Keratinocyte (primary cell): ENCODE measurements at regions not wholly inside any gene's neighbourhood (a gene's known extent, or its start where the extent isn't known, plus 50 kb on each side); places are given as distances from the start of the nearest gene placed in this dataset.

ENCODE experiments used
- DNase-seq: peaks from one replicate; pipeline ENCODE4 v3.0.0-alpha.2; 2011; ENCODE audit warnings: low read depth, missing footprints, low spot score
- FAIRE-seq: peaks from 2 replicates; lab custom pipeline; 2011; peaks lifted over from hg19 to GRCh38; lab: Jason Lieb, UNC
- H2AFZ ChIP-seq: 2 replicates; pipeline ENCODE4 v1.6.0; 2012; ENCODE audit warnings: low read length, control low read depth, inconsistent platforms; ENCODE audit not compliant: control insufficient read depth
- H3K27ac ChIP-seq: 2 replicates; pipeline ENCODE4 v1.5.1; 2011; ENCODE audit warnings: low read length; ENCODE audit not compliant: control insufficient read depth, insufficient read depth
- H3K27me3 ChIP-seq: 3 replicates; pipeline ENCODE4 v1.6.0; 2011; ENCODE audit warnings: low read length; ENCODE audit not compliant: control insufficient read depth, insufficient read depth; ENCODE audit errors: extremely low read depth
- H3K36me3 ChIP-seq, 2 experiments: 2 replicates in 1 of 2; 3 replicates in 1 of 2; pipeline ENCODE4 v1.5.1; 2011; ENCODE audit warnings: low read length in 2 of 2, mild to moderate bottlenecking in 1 of 2; ENCODE audit not compliant: control insufficient read depth in 2 of 2, insufficient read depth in 2 of 2; ENCODE audit errors: extremely low read depth in 1 of 2
- H3K4me1 ChIP-seq: 3 replicates; pipeline ENCODE4 v1.5.1; 2011; ENCODE audit warnings: low read length; ENCODE audit not compliant: control insufficient read depth, insufficient read depth; ENCODE audit errors: extremely low read depth
- H3K4me2 ChIP-seq: 3 replicates; pipeline ENCODE4 v1.6.0; 2011; ENCODE audit warnings: low read depth, low read length; ENCODE audit not compliant: control insufficient read depth, insufficient read depth; ENCODE audit errors: extremely low read depth
- H3K4me3 ChIP-seq, 3 experiments: fragments of 200-600 bp in 1 of 3; sonication (generic) in 1 of 3; 2 replicates in 2 of 3; 3 replicates in 1 of 3; pipeline ENCODE4 v1.5.1; 2011 to 2016; ENCODE audit warnings: low read length in 3 of 3, mild to moderate bottlenecking in 3 of 3, control low read depth in 2 of 3, inconsistent platforms in 1 of 3, low read depth in 1 of 3, mixed read lengths in 1 of 3, mixed run types in 1 of 3, moderate library complexity in 1 of 3; ENCODE audit not compliant: control insufficient read depth in 2 of 3, insufficient read depth in 2 of 3; ENCODE audit errors: extremely low read depth in 1 of 3
- H3K79me2 ChIP-seq: 2 replicates; pipeline ENCODE4 v1.6.0; 2012; ENCODE audit warnings: low read length; ENCODE audit not compliant: control insufficient read depth, insufficient read depth
- H3K9ac ChIP-seq: 3 replicates; pipeline ENCODE4 v1.6.0; 2011; ENCODE audit warnings: low read length; ENCODE audit not compliant: control insufficient read depth, insufficient read depth; ENCODE audit errors: extremely low read depth
- H3K9me1 ChIP-seq: 3 replicates; pipeline ENCODE4 v1.6.0; 2011; ENCODE audit warnings: low read length; ENCODE audit not compliant: control insufficient read depth, insufficient read depth; ENCODE audit errors: extremely low read depth
- H3K9me3 ChIP-seq: 2 replicates; pipeline ENCODE4 v1.5.1; 2012; ENCODE audit warnings: low read depth, low read length; ENCODE audit not compliant: control insufficient read depth
- H4K20me1 ChIP-seq: 3 replicates; pipeline ENCODE4 v1.6.0; 2011; ENCODE audit warnings: low read length; ENCODE audit not compliant: control insufficient read depth, insufficient read depth; ENCODE audit errors: extremely low read depth
- CTCF ChIP-seq, 3 experiments: IDR thresholded peaks in 1 of 3; conservative IDR thresholded peaks in 1 of 3; optimal IDR thresholded peaks in 1 of 3; 2 replicates in 2 of 3; 3 replicates in 1 of 3; pipeline versions ENCODE3 to v1.5.1; 2011; ENCODE audit warnings: low read length in 3 of 3, mild to moderate bottlenecking in 3 of 3, moderate library complexity in 2 of 3, control low read depth in 1 of 3, inconsistent platforms in 1 of 3; ENCODE audit not compliant: insufficient read depth in 2 of 3; ENCODE audit errors: extremely low read depth in 1 of 3
- EZH2 ChIP-seq: IDR thresholded peaks from one replicate; pipeline ENCODE4 v1.6.1; 2012; ENCODE audit warnings: inconsistent platforms, mild to moderate bottlenecking, low read length, moderate library complexity
- dilution Hi-C: fragments of 300-500 bp; cut with MboI; formaldehyde crosslinking; loops from one replicate; pipeline ENCODE4 v1.7.0; 2020; ENCODE audit warnings: low sequenced_read_pairs; ENCODE audit not compliant: extremely low pct_ligation_motif_present

GRCh38 chr3:115281697-115282675 lies 134.9 kb upstream of the ZBTB20 start:
- no peak overlapping the region for H3K4me2 ChIP-seq

GRCh38 chr3:115284980-115285379 lies 137.9 kb upstream of the ZBTB20 start:
- no peak overlapping the region for H3K4me3 ChIP-seq
- DNase-seq (no peak), FAIRE-seq (no peak)
- H3K27me3 ChIP-seq: no peaks in the 10 kb centered on the region
- dilution Hi-C loops: no loop called here
- H3K27ac ChIP-seq: no peak overlapping the region
- no peaks in the 10 kb centered on the region for H3K9me1 ChIP-seq
- H4K20me1 ChIP-seq: no peaks in the 10 kb centered on the region
- H3K4me2 ChIP-seq: no peak overlapping the region
- H2AFZ ChIP-seq: no peak overlapping the region
- no peaks in the 10 kb centered on the region for H3K4me1 ChIP-seq
- H3K9me3 ChIP-seq: no peaks in the 10 kb centered on the region
- no peaks in the 10 kb centered on the region for H3K36me3 ChIP-seq
- TF ChIP-seq CTCF (optimal IDR thresholded peaks at IDR 0.05 in 1 of 3, IDR thresholded peaks at IDR 0.05 in 1 of 3, conservative IDR thresholded peaks at IDR 0.05 in 1 of 3; ENCODE audit: extremely low read depth in 1 of 3, insufficient read depth in 2 of 3, low read length in 3 of 3) (no peak), EZH2 (no peak)
- H3K9ac ChIP-seq: no peak overlapping the region
- no peaks in the 10 kb centered on the region for H3K79me2 ChIP-seq

More at GRCh38 chr3:115281697-115282675, 134.9 kb upstream of the ZBTB20 start:
- no peaks in the 10 kb centered on the region for H3K79me2 ChIP-seq
- H2AFZ ChIP-seq: no peak overlapping the region
- no peak overlapping the region for H3K9ac ChIP-seq
- H3K9me1 ChIP-seq: no peaks in the 10 kb centered on the region
- no peaks in the 10 kb centered on the region for H3K9me3 ChIP-seq
- H4K20me1 ChIP-seq: no peaks in the 10 kb centered on the region
- DNase-seq (no peak), FAIRE-seq (no peak)
- H3K27ac ChIP-seq: no peak overlapping the region
- H3K4me3 ChIP-seq: no peak overlapping the region
- H3K36me3 ChIP-seq: no peaks in the 10 kb centered on the region
- dilution Hi-C loops: no loop called here
- TF ChIP-seq EZH2: no peak
- no peak for TF ChIP-seq CTCF (optimal IDR thresholded peaks at IDR 0.05 in 1 of 3, IDR thresholded peaks at IDR 0.05 in 1 of 3, conservative IDR thresholded peaks at IDR 0.05 in 1 of 3; ENCODE audit: extremely low read depth in 1 of 3, insufficient read depth in 2 of 3, low read length in 3 of 3)
- H3K4me1 ChIP-seq: no peaks in the 10 kb centered on the region
- H3K27me3 ChIP-seq: no peaks in the 10 kb centered on the region
